K562 (cell line): ENCODE measurements at regions not wholly inside any gene's neighbourhood (a gene's known extent, or its start where the extent isn't known, plus 50 kb on each side); places are given as distances from the start of the nearest gene placed in this dataset.

Source experiments
- BDP1 ChIP-seq: IDR thresholded peaks from 3 replicates; pipeline ENCODE4 v1.6.1; 2011; ENCODE audit not compliant: insufficient read length, insufficient read depth
- TF ChIP-seq, protein P1 (sequence below): fragments of 450-650 bp; IDR thresholded peaks from 2 replicates; pipeline ENCODE4 v1.6.1; 2016; ENCODE audit warnings: mild to moderate bottlenecking, moderate library complexity

DNA sequence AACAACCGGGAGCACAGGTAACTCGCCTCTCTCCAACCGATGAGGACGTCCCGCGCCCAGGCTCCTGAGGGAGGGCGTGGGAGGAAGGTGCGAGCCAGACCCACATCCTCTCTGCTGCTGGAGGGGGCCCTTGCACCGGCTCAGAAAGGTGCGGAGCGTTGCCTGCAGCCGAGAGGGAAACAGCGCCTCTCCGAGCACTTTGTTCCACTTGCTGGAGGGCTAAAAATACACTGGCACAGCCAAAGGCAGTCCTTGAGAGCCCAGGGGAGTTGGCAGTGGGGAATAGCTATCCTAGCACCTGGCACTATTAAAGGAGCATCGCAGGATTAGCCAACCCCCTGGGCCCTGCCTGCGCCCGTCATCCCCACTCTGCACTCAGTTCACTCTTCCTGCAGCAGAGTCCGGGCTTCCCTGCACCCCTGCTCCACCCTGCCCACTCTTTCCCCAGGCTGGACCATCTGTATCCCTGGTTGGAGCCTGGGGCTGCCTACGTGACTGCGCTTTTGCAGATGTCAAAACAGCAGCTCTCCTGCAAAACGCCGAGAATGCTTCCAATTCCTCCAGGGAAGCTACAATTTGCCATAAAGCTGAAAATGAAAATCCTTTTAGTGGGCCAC lies 108.9 kb downstream of the SNX5 start (continued):
- TF ChIP-seq, protein P1, sequence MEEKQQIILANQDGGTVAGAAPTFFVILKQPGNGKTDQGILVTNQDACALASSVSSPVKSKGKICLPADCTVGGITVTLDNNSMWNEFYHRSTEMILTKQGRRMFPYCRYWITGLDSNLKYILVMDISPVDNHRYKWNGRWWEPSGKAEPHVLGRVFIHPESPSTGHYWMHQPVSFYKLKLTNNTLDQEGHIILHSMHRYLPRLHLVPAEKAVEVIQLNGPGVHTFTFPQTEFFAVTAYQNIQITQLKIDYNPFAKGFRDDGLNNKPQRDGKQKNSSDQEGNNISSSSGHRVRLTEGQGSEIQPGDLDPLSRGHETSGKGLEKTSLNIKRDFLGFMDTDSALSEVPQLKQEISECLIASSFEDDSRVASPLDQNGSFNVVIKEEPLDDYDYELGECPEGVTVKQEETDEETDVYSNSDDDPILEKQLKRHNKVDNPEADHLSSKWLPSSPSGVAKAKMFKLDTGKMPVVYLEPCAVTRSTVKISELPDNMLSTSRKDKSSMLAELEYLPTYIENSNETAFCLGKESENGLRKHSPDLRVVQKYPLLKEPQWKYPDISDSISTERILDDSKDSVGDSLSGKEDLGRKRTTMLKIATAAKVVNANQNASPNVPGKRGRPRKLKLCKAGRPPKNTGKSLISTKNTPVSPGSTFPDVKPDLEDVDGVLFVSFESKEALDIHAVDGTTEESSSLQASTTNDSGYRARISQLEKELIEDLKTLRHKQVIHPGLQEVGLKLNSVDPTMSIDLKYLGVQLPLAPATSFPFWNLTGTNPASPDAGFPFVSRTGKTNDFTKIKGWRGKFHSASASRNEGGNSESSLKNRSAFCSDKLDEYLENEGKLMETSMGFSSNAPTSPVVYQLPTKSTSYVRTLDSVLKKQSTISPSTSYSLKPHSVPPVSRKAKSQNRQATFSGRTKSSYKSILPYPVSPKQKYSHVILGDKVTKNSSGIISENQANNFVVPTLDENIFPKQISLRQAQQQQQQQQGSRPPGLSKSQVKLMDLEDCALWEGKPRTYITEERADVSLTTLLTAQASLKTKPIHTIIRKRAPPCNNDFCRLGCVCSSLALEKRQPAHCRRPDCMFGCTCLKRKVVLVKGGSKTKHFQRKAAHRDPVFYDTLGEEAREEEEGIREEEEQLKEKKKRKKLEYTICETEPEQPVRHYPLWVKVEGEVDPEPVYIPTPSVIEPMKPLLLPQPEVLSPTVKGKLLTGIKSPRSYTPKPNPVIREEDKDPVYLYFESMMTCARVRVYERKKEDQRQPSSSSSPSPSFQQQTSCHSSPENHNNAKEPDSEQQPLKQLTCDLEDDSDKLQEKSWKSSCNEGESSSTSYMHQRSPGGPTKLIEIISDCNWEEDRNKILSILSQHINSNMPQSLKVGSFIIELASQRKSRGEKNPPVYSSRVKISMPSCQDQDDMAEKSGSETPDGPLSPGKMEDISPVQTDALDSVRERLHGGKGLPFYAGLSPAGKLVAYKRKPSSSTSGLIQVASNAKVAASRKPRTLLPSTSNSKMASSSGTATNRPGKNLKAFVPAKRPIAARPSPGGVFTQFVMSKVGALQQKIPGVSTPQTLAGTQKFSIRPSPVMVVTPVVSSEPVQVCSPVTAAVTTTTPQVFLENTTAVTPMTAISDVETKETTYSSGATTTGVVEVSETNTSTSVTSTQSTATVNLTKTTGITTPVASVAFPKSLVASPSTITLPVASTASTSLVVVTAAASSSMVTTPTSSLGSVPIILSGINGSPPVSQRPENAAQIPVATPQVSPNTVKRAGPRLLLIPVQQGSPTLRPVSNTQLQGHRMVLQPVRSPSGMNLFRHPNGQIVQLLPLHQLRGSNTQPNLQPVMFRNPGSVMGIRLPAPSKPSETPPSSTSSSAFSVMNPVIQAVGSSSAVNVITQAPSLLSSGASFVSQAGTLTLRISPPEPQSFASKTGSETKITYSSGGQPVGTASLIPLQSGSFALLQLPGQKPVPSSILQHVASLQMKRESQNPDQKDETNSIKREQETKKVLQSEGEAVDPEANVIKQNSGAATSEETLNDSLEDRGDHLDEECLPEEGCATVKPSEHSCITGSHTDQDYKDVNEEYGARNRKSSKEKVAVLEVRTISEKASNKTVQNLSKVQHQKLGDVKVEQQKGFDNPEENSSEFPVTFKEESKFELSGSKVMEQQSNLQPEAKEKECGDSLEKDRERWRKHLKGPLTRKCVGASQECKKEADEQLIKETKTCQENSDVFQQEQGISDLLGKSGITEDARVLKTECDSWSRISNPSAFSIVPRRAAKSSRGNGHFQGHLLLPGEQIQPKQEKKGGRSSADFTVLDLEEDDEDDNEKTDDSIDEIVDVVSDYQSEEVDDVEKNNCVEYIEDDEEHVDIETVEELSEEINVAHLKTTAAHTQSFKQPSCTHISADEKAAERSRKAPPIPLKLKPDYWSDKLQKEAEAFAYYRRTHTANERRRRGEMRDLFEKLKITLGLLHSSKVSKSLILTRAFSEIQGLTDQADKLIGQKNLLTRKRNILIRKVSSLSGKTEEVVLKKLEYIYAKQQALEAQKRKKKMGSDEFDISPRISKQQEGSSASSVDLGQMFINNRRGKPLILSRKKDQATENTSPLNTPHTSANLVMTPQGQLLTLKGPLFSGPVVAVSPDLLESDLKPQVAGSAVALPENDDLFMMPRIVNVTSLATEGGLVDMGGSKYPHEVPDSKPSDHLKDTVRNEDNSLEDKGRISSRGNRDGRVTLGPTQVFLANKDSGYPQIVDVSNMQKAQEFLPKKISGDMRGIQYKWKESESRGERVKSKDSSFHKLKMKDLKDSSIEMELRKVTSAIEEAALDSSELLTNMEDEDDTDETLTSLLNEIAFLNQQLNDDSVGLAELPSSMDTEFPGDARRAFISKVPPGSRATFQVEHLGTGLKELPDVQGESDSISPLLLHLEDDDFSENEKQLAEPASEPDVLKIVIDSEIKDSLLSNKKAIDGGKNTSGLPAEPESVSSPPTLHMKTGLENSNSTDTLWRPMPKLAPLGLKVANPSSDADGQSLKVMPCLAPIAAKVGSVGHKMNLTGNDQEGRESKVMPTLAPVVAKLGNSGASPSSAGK: no peak
- no peak for TF ChIP-seq BDP1
